DMS53 treated with DMSO at 0.1 percent for 48 hours (cell line): ENCODE measurements at regions not wholly inside any gene's neighbourhood (a gene's known extent, or its start where the extent isn't known, plus 50 kb on each side); places are given as distances from the start of the nearest gene placed in this dataset.
"Not testable (repeated sequence)": the region's sequence is repeated elsewhere in the genome, so short reads cannot be mapped to it uniquely, and the experiment has no call there.

Experiments
- DNase-seq: peaks from one replicate; lab custom pipeline; 2025; ENCODE audit not compliant: unreplicated experiment; lab: John Stamatoyannopoulos, UW

- no peak for DNase-seq
These were observed 1121.1 kb upstream of the PRR20A start for GRCh38 chr13:56019606-56020005.

DNA sequence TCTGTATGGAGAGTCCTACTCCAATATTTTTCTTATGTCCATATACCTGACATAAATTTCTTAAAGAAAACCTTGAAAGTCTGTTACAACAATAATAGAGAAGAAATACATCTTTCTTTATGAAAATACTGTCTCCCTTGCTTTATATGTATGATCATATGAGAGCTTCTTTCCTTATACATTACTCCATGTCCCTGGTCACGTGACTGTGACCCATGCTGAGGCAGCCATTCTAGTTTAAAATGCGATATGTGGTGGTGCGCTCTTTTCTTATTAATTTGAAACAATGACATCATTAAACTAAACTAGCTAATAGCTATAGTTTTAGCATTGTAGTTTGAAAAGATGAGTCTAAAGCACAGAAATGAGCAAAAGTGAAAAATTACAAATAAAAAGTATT, 1120.3 kb upstream of the PRR20A start:
- no peak for DNase-seq

DNA sequence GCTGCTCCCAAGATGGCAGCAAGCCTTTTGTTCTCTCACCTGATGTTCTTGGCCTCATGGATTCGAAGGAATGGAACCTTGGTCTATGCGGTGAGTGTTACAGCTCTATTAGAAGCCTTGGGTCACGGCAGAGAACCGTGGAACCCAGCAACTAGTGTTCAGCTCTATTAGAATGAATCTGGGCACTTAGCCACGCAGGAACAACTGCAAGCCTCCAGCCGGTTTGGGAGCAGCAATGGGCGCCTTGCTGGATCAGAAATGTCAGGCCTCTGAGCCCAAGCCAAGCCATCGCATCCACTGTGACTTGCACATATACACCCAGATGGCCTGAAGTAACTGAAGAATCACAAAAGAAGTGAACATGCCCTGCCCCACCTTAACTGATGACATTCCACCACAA, 1100.7 kb upstream of the PRR20A start:
- no peak for DNase-seq

DNA sequence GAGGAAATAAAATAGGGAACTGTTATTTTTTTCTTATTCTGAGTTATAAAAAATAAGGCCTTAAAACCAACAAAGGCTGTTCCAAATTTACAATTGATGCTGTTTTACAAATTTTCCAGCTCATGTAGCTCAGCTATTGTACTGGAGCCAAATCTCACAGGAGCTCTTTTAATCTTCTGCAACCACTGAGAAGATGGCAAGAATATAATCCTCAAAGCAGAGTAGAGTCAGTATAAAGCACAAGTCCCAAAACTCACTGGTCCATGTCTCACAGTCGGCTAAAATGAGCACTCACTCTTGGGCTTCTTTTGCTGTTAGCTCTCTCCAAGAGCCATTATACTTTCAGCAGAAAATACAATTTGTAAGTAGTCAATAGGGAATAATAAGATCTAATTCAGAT, 1074.4 kb upstream of the PRR20A start:
- DNase-seq: no peak

DNA sequence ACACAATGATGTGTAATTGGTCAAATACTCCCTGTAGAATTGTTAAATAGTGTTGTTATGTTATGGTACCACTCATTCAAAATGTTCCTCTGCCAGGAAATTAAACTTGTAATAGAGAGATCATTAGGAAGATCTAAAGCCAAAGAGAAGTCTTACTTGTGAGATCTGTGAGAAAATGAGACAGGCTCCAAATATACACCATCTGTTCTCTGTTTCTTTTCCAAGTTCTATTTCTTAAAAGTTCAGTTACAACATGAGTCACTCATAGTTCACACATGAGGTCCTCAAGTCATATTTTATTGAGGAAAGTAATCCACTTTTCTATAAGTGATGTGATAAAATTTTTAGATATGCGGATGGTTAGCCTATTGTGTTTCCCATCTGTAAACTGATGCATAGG, 1038.1 kb upstream of the PRR20A start:
- no peak for DNase-seq

- no peak for DNase-seq
These were observed 1030.0 kb upstream of the PRR20A start for GRCh38 chr13:56110751-56111150.

DNA sequence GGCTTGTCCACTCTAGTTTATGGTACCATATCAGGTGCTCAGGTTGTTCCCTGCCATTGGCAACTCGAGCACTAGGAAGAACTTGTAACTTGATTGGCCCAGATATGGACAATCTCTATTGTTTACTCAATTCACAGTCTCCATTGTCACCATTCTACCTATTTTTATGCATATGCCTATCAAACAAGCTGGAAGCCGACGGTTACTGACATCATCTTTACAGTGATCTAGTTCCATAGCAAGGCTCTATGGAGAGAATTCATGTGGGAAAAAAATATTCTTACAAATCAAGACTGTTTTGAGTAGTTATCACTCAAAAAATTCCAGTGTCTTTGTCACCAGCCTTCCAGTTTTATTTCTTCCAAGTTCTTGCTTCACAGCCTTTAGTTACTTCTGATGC, 1006.2 kb upstream of the PRR20A start:
- no peak for DNase-seq

GRCh38 chr13:56166864-56167263, 973.9 kb upstream of the PRR20A start:
- no peak for DNase-seq

DNA sequence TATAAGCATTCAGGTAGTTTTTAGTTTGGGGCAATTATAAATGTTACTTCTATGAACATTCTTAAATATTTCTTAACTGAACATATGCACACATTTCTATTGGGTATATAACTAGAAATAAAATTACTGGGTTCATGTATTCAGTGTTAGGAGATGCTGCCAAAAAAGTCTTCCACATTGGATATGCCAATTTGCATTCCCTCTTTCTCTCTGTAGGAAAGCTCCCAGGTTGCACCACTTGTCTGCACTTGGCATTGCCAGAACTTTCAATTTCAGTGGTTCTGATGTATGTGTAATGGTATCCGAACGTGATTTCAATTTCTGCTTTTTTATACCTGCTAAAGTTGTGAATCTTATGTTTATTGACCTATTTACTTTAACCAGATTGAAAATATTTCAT, 972.1 kb upstream of the PRR20A start:
- no peak for DNase-seq

- DNase-seq: no peak
These were observed 967.4 kb upstream of the PRR20A start for GRCh38 chr13:56173346-56173745.

DNA sequence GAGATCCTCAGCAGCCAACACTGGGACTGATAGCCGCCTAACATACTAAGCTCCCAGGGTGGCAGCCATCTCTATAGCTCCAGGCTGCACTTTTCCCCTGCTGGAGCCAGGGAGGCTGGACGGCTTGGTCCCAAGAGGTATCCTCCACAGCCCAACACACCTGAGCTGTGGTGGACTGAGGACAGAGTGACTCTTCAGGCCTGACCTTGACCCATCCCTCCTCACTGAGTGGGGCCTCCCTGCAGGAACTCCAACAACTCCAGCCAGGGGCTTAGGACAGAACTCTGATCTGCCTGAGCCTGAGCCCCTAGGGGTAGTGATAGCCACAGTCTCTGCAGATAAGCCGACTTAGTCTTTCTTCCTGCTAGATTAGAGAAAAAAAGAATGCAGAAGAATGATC, 958.1 kb upstream of the PRR20A start:
- no peak for DNase-seq

- no peak for DNase-seq
These were observed 953.4 kb upstream of the PRR20A start for GRCh38 chr13:56187331-56187730.

GRCh38 chr13:56188582-56188981, 952.1 kb upstream of the PRR20A start:
- DNase-seq: not testable (repeated sequence)

DNA sequence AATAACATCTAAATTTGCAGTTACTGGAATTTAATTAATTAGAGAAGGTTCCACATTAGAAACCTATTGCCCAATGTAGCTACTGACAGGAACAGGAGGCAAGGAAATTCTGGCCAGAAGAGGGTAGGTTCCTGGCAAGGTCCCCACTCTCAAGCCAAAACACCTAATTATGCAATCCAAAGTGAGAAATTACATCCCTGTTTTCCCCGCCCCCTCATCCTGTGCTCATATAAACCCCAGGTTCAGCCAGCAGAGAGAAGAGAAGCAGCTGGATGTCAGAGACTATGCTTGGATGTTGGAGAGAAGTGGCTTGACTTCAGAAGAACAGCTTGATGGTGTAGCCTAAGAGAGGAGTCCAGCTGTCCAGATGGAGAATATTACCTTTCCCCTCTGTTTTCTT, 951.3 kb upstream of the PRR20A start:
- no peak for DNase-seq

DNA sequence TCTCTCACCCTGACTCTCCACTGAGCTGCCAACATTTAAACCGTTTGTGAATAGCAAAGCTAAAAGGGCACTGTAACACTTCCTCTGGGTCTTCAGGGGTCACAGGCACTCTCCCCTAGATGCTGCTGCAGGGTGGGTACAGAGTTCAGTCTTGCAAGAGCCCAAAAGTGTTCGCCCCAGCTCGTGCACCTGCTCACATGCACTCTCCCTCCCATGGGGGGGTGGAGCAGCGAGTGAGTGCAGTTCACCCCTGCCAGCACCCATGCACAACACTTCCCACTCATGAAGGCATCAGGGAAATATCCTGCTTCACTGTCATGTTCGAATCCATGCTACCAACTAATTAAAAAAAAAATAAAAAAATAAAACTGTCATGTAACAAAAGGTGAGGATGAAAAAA, 950.7 kb upstream of the PRR20A start:
- DNase-seq: no peak

DNA sequence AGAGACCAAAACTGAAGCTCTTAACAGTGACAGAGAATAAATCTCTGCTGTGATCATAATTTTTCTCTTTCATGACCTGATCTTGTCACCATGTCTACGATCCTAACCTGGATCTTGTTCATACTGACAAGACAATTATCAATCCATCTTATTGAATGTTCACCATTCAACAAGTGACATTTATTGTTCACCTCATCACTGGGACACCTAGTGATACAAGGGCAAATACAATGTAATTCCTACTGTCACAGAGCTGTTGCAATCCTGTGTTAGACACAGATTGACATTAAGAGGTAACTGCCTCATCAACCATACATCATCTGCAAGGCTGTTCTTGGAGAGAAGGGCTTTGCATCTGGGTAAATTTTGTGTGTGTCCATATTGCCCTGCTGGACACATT, 942.4 kb upstream of the PRR20A start:
- DNase-seq: no peak

DNA sequence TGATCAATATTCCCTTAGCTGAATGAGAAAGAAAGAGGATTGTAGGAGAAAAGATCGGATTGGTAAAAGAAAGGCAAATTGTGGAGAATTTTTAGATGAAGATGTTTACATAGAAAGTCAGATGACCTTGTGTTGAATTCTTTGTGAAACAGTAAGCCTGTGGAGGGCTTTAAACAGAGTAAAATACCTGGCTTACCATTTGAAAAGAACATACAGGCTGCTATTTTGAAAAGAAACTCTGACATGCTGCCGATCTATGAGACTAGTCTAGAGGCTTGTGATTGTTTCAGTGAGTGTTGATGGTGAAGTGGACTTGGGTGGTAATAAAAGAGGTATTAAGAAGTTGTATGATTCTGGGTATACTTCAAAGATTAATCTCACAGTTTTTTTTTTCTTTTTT, 938.9 kb upstream of the PRR20A start:
- DNase-seq: no peak

DNA sequence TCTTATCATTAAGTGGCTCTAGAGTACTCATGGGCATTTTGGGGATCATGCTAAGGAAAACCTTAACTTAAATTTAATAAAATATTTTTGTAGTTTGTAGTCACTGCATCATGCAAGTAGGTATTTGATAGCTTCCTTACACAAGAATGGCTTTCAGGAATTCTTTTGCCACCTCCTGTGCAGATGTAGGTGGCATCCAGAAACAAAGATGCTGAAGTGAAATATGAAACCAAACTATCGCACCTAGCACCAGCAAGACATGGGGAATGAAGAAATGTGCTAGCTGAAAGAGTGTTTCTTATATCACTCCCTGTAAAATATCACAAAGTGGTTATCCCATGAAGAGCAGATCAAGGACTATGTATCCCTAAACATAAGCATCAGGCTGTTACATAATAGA, 924.5 kb upstream of the PRR20A start:
- DNase-seq: no peak

DNA sequence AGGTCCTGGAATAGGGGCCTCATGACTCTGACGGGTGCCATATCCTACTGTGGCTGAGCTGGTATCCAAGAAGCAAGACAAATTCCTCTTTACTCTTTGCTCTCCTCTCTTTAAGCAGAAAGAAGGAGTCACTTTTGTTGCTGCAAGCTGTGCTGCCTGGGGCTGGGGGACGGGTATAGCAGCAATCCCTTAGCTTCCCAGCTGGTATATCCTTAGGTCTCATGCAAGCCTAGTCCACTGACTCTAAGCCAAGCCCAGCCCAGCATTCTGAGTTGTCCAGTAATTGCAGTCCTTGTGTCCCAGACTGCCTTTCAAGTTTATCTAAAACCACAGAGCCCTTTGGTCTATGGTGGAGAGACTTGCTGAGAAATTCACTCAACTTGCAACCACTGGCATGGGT, 893.0 kb upstream of the PRR20A start:
- DNase-seq: no peak

DNA sequence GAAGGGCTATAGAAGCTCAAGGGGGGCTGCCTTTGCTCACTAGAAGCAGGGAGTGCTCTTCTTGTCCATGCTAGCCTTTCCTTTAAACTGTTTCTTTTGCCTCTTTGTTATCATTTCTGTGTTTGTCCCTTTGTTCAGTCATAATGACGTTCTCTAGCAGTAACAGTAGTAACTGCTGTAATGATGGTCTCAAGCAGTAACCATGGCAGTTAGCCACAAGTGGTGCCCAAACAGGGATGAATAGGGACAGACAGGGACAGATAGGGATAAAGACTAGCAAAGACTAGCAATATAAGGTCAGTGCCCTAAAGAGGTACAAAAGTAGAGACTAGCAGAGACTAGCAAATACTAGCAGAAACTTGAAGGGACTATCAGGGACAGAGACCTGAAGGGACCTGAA, 869.0 kb upstream of the PRR20A start:
- DNase-seq: no peak

DNA sequence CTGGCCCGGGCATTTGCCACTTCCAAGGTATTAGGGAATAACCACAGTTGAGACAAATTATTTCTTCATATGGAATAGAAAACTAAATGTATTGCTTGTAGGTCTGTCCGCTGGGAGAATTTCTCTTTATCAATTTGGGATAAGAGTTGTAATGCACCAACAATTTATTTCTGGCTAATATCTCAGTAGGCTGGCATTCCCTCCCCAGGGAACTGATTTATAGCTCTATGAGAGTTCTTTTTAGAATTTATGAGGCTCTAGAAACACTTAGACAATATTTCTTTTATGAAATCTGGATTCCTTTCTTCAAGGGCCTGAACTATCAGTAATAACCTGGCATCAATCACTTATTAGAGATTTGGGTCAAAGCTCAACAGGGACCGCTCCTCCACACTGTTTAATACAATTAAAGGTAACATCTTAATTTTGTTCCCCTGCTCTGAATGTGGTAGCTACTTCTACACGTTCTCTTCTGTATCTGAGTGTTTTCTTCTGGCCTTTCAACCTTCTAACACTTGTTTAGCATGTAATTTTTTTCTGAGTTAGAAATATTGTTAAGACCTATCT, 857.4 kb upstream of the PRR20A start:
- no peak for DNase-seq

DNA sequence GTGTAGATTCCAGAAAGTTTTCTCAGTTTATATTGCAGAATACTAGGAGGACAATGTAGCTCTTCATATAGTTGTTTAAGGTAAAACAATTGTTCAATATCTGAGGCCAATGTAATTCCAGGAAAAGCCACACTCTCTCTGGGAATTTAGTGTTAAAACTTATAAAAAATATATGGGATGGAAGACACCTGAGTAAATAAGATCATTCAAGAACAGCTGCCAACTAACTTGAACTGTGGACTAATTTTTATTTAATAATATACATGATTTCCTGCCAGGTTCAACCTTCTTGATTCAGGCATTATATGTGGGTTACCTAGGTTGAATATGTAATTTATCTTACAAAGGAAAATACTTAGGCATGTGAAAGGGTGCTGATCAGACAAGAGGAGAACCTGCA, 841.1 kb upstream of the PRR20A start:
- no peak for DNase-seq

DNA sequence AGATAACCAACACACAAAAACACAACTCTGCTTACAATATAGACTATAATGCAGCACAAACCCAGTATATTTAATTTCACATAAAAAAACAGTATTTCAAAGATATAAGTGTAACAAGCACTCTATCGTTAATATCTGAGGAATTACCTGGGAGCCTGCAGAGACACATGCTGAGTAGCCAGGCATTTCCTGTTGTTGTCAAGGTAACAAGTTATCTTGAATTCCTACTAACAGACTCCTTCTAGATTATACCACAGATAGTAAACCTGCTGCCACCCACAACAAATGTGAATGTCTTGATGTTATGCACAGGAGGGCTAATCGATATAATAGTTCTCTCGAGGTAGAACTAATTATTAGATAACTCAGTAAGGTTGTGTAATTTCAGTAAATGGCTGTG, 826.0 kb upstream of the PRR20A start:
- DNase-seq: no peak

GRCh38 chr13:56317841-56318240, 822.9 kb upstream of the PRR20A start:
- no peak for DNase-seq
